RWPE2 (cell line): ENCODE measurements at regions not wholly inside any gene's neighbourhood (a gene's known extent, or its start where the extent isn't known, plus 50 kb on each side); places are given as distances from the start of the nearest gene placed in this dataset.
A peak's percentile ranks its signal among the peaks of the same experiment; 100 is the strongest.

Experiments
- ATAC-seq: fragments of 200-7000 bp; cut with Tn5 transposase; 3 replicates; pipeline ENCODE4 v1.9.1; 2021; ENCODE audit warnings: low read depth
- DNase-seq: peaks from one replicate; pipeline ENCODE4 v3.0.0-alpha.2; 2020; ENCODE audit warnings: low spot score
- H3K27ac ChIP-seq: fragments of 450-650 bp; 2 replicates; pipeline ENCODE4 v1.5.1; 2017; ENCODE audit warnings: mild to moderate bottlenecking; ENCODE audit not compliant: poor library complexity, severe bottlenecking
- H3K27me3 ChIP-seq: fragments of 250-450 bp; sonication (Bioruptor Pico); 2 replicates; pipeline ENCODE4 v1.5.1; 2021; ENCODE audit warnings: mild to moderate bottlenecking, moderate library complexity; ENCODE audit not compliant: insufficient read depth, poor library complexity, severe bottlenecking
- H3K36me3 ChIP-seq: fragments of 250-450 bp; sonication (Bioruptor Pico); 2 replicates; pipeline ENCODE4 v1.5.1; 2020; ENCODE audit warnings: low read depth, mild to moderate bottlenecking, moderate library complexity
- H3K4me1 ChIP-seq: fragments of 250-450 bp; sonication (Bioruptor Pico); 2 replicates; pipeline ENCODE4 v1.5.1; 2021; ENCODE audit warnings: mild to moderate bottlenecking, moderate library complexity; ENCODE audit not compliant: insufficient read depth, poor library complexity, severe bottlenecking
- H3K4me3 ChIP-seq: fragments of 250-450 bp; sonication (Bioruptor Pico); 2 replicates; pipeline ENCODE4 v1.5.1; 2021; ENCODE audit warnings: mild to moderate bottlenecking, moderate library complexity; ENCODE audit not compliant: severe bottlenecking
- H3K9me3 ChIP-seq: fragments of 250-450 bp; sonication (Bioruptor Pico); 2 replicates; pipeline ENCODE4 v1.5.1; 2021; ENCODE audit warnings: mild to moderate bottlenecking, moderate library complexity; ENCODE audit not compliant: severe bottlenecking
- TF ChIP-seq, protein P1 (sequence below): fragments of 450-650 bp; IDR thresholded peaks from one replicate; pipeline ENCODE4 v1.5.1; 2017; ENCODE audit warnings: mild to moderate bottlenecking, moderate library complexity; ENCODE audit not compliant: poor library complexity, severe bottlenecking

DNA sequence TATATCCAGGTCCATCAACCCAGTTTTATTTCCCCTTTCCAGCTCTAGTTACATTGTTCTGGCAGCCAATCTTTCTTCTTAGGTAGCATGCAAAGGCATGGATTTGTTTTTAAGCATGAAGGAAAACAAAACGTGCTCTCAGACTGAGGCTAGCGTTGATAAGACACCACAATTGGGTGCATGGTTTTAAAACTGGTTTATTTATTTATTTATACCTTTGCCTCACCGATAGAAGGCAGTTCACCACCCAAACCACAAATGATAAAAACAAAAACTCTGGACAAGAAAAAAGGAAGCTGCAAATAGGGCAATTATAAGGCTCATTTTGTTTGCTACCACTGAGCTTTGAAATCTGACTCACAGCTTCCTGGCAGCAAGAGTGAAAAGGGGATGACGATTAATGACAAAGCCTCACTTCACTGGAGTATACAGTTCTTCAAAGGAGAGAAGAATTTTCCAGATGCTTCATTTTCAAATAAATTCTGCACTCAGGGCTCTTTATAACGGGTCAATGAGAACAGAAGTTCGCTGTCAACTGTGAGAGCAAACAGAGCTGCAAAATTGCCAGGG lies 278.4 kb upstream of the IRX5 start:
- Histone ChIP-seq H3K27ac (no peak overlapping the region), H3K36me3 (no peaks in the 10 kb centered on the region), H3K4me3 (no peak overlapping the region), H3K27me3 (no peaks in the 10 kb centered on the region), H3K4me1 (peaks cover 7% of the 10 kb centered on the region), H3K9me3 (no peaks in the 10 kb centered on the region)
- TF ChIP-seq, protein P1, sequence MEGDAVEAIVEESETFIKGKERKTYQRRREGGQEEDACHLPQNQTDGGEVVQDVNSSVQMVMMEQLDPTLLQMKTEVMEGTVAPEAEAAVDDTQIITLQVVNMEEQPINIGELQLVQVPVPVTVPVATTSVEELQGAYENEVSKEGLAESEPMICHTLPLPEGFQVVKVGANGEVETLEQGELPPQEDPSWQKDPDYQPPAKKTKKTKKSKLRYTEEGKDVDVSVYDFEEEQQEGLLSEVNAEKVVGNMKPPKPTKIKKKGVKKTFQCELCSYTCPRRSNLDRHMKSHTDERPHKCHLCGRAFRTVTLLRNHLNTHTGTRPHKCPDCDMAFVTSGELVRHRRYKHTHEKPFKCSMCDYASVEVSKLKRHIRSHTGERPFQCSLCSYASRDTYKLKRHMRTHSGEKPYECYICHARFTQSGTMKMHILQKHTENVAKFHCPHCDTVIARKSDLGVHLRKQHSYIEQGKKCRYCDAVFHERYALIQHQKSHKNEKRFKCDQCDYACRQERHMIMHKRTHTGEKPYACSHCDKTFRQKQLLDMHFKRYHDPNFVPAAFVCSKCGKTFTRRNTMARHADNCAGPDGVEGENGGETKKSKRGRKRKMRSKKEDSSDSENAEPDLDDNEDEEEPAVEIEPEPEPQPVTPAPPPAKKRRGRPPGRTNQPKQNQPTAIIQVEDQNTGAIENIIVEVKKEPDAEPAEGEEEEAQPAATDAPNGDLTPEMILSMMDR = no peak
- ATAC-seq = no peak
- DNase-seq = no peak

DNA sequence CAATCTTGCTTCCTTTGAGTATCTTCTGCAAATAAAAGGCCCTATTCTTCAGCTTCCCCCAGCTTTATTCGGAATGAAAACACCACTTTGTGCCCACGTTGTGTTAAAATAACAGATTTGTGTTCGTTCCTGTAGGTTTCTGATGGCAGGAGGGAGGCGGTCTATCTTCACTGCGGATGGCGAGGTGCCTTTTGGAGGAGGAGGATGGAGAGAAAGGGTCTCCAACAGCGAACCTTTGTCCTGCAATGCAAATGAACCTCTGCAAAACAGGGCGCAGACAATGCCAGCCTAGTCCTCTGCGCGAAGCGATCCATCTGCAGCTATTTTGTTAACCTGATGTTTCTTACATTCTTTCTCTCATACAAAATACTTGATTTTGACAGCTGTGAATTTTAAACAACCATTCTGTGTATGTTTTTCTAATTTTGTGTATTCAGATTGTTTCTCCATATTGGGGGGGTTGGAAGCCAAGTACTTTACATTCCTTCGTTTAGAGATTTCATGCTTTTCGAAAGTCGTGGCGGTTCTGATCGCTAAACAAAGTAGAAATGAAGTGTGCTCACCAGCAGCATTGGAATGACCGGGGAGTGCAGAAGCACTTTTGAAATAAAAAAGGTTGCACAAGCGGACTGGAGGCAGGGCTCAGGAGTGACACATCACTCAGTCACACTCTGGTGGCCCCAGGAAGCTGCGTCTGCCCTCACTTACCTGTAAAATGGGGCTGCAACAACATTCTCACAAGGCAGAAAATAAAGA lies 279.0 kb upstream of the IRX5 start:
- Histone ChIP-seq H3K4me1 (peaks cover 7% of the 10 kb centered on the region), H3K27ac (no peak overlapping the region), H3K36me3 (no peaks in the 10 kb centered on the region), H3K9me3 (no peaks in the 10 kb centered on the region), H3K4me3 (no peak overlapping the region), H3K27me3 (no peaks in the 10 kb centered on the region)
- DNase-seq = no peak
- no peak for ATAC-seq
- TF ChIP-seq, protein P1 = no peak

DNA sequence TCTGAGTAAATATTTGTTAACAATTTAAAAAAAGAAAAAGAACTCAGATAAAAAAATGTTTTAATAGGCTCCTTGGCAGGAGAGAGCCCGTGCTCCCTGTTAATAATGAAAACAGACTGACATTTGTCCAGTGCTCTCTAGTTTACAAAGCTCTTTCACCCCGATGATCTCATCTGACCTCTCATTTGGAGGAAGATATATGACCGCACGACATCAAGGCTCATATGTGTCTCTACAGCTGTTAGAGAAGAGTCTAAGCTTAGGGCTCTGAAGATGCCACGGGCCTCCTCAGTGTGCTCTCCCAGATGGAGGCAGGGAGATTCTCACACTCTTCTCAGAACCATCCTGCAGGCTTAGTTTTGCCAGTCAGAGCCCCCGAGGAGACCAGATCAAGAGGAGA lies 280.8 kb upstream of the IRX5 start:
- H3K27ac ChIP-seq = no peak overlapping the region
- no peaks in the 10 kb centered on the region for H3K9me3 ChIP-seq
- ATAC-seq (no peak), DNase-seq (no peak)
- TF ChIP-seq, protein P1 = no peak
- H3K4me1 ChIP-seq = peaks cover 7% of the 10 kb centered on the region
- no peaks in the 10 kb centered on the region for H3K27me3 ChIP-seq
- H3K4me3 ChIP-seq = no peak overlapping the region
- H3K36me3 ChIP-seq = no peaks in the 10 kb centered on the region

DNA sequence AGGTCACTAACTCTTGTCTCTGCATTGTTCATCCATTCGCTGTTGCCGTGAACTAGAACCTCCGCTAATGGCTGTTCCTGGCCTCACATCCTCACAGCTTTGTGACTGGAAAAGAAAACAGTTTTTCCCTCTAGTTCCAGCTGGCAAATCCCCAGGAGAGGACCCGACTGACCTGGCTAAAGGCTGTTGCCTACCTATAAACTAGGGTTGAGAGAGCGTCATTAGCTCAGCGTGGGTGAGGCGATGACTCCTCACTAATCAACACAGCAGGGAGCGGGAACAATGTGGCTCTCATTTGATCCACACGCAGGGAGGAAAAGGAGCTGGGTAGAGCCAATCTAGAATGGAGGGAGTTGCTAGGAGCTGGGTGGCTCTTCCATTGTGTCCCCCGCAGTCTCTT lies 282.1 kb upstream of the IRX5 start:
- H3K9me3 ChIP-seq = no peaks in the 10 kb centered on the region
- no peaks in the 10 kb centered on the region for H3K27me3 ChIP-seq
- H3K4me3 ChIP-seq = no peak overlapping the region
- no peaks in the 10 kb centered on the region for H3K36me3 ChIP-seq
- no peak for DNase-seq
- TF ChIP-seq, protein P1 = no peak
- H3K4me1 ChIP-seq = peaks cover 7% of the 10 kb centered on the region
- ATAC-seq = no peak
- peak overlapping the region; percentile 57 for H3K27ac ChIP-seq

DNA sequence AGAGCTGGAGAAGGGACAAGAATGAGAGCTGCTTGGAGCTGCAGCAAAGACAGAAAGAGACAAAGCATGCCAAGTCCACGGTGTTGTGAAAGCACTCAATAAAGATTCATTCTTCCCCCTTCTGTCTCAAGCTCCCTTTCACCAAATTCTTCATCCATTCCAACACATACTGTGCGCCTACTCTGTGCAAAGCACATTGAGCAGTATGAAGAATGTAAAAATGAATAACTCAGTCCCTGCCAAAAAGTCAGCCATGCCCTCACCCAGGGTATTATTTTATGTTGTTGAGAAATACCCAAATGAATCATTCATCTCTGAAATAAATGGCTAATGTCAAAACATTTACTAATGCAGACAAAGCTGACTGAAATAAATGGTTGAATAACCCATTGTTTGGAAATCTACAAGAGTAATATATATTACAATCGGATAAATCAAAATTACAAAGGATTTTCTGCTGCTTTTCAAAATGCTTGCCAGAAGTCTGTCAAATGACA lies 282.9 kb upstream of the IRX5 start:
- H3K36me3 ChIP-seq = no peaks in the 10 kb centered on the region
- ATAC-seq (peak; percentile 88), DNase-seq (no peak)
- peak overlapping the region; percentile 57 for H3K27ac ChIP-seq
- TF ChIP-seq, protein P1 = no peak
- no peaks in the 10 kb centered on the region for H3K27me3 ChIP-seq
- H3K9me3 ChIP-seq = no peaks in the 10 kb centered on the region
- peaks cover 7% of the 10 kb centered on the region for H3K4me1 ChIP-seq
- H3K4me3 ChIP-seq = no peak overlapping the region
